K562 (cell line): ENCODE measurements at regions not wholly inside any gene's neighbourhood (a gene's known extent, or its start where the extent isn't known, plus 50 kb on each side); places are given as distances from the start of the nearest gene placed in this dataset.

ENCODE experiments used
- ATAC-seq: fragments of 200-7000 bp; cut with Tn5 transposase; 3 replicates; pipeline ENCODE4 v1.9.1; 2020; ENCODE audit warnings: moderate library complexity
- BruUV-seq: library from RNA; stranded (reverse); fragments of 400-500 nt; replicated peaks from 2 replicates; lab custom pipeline; 2021; lab: Mats Ljungman, UMichigan
- CTCF ChIA-PET: fragments of 300-600 bp; formaldehyde crosslinking; extraction: SDS; loops from one replicate; lab custom pipeline; 2021; ENCODE audit warnings: low intra/inter-chr PET ratio; lab: Yijun Ruan, JAX
- POLR2A ChIA-PET: fragments of 300-600, 350-650 bp; sonication (Branson Sonifier 250); formaldehyde crosslinking; extraction: SDS; loops from one replicate; lab custom pipeline; 2021; ENCODE audit warnings: antibody characterized with exemption, inconsistent platforms; lab: Yijun Ruan, JAX
- DNase-seq, 4 experiments: peaks; one replicate each; pipeline versions ENCODE4 v3.0.0 to v3.0.0-alpha.2; 2011 to 2018; ENCODE audit warnings: low spot score in 3 of 4, mixed read lengths in 3 of 4; ENCODE audit errors: extremely low read depth in 1 of 4
- FAIRE-seq: peaks from 2 replicates; lab custom pipeline; 2011; peaks lifted over from hg19 to GRCh38; lab: Jason Lieb, UNC
- H2AFZ ChIP-seq: 2 replicates; pipeline ENCODE4 v1.6.0; 2011; ENCODE audit warnings: low read depth, low read length, control low read depth, inconsistent platforms
- H3K27ac ChIP-seq: fragments of 200-600 bp; 3 replicates; pipeline ENCODE4 v1.8.0; 2011; ENCODE audit warnings: low read depth, mild to moderate bottlenecking, control low read depth, inconsistent platforms, low read length, moderate library complexity, mixed read lengths; ENCODE audit errors: extremely low read depth
- H3K27me3 ChIP-seq, 2 experiments: fragments of 300-600 bp in 1 of 2; 2 replicates in 1 of 2; 3 replicates in 1 of 2; pipeline versions ENCODE4 v1.6.0 to v1.8.0; 2011; ENCODE audit warnings: inconsistent platforms in 2 of 2, low read length in 2 of 2, mild to moderate bottlenecking in 1 of 2, mixed read lengths in 1 of 2, moderate library complexity in 1 of 2; ENCODE audit not compliant: control insufficient read depth in 2 of 2, insufficient read depth in 2 of 2
- H3K36me3 ChIP-seq: fragments of 300-600 bp; 3 replicates; pipeline ENCODE4 v1.8.0; 2011; ENCODE audit warnings: mild to moderate bottlenecking, low read length, inconsistent platforms; ENCODE audit not compliant: control insufficient read depth, insufficient read depth
- H3K4me1 ChIP-seq, 2 experiments: fragments of 200-600 bp in 1 of 2; replicated peaks in 1 of 2; 2 replicates in 1 of 2; 3 replicates in 1 of 2; pipeline versions ENCODE4 v1.5.1 to v1.8.0; 2011; ENCODE audit warnings: inconsistent platforms in 2 of 2, low read length in 2 of 2, mild to moderate bottlenecking in 1 of 2, mixed read lengths in 1 of 2, moderate library complexity in 1 of 2; ENCODE audit not compliant: control insufficient read depth in 2 of 2, insufficient read depth in 2 of 2
- H3K4me2 ChIP-seq: 2 replicates; pipeline ENCODE4 v1.6.1; 2011; ENCODE audit warnings: low read length, control low read depth, inconsistent platforms, mixed read lengths; ENCODE audit not compliant: insufficient read depth
- H3K4me3 ChIP-seq: fragments of 200-600 bp; sonication (generic), shearing (Covaris generic); 2 replicates; pipeline ENCODE4 v1.5.1; 2016; ENCODE audit warnings: control low read depth, inconsistent platforms
- H3K79me2 ChIP-seq: fragments of 200-600 bp; 3 replicates; pipeline ENCODE4 v1.8.0; 2011; ENCODE audit warnings: low read length, inconsistent platforms; ENCODE audit not compliant: control insufficient read depth, insufficient read depth
- H3K9ac ChIP-seq, 2 experiments: 2 replicates each; pipeline versions ENCODE4 v1.6.0 to v1.6.1; 2011; ENCODE audit warnings: low read depth in 2 of 2, low read length in 2 of 2, control low read depth in 1 of 2, inconsistent platforms in 1 of 2, mild to moderate bottlenecking in 1 of 2, mixed read lengths in 1 of 2; ENCODE audit not compliant: insufficient read depth in 1 of 2
- H3K9me1 ChIP-seq: one replicate; pipeline ENCODE4 v1.6.0; 2011; ENCODE audit warnings: inconsistent platforms, mild to moderate bottlenecking, low read length, moderate library complexity; ENCODE audit not compliant: control insufficient read depth, insufficient read depth
- H3K9me3 ChIP-seq: replicated peaks from 2 replicates; pipeline ENCODE4 v1.5.1; 2011; ENCODE audit warnings: low read depth, low read length, inconsistent platforms; ENCODE audit not compliant: control insufficient read depth, insufficient read depth
- H4K20me1 ChIP-seq: replicated peaks from 2 replicates; pipeline ENCODE4 v1.6.1; 2011; ENCODE audit warnings: low read length, inconsistent platforms, mixed read lengths; ENCODE audit not compliant: control insufficient read depth, insufficient read depth
- CBX2 ChIP-seq: fragments of 200-600 bp; sonication (generic); IDR thresholded peaks from one replicate; pipeline ENCODE4 v1.6.1; 2012; ENCODE audit warnings: mild to moderate bottlenecking, low read length, inconsistent platforms; ENCODE audit not compliant: insufficient read depth, poor library complexity, severe bottlenecking
- ELF1 ChIP-seq: fragments of 200-800 bp; sonication (Bioruptor generic); IDR thresholded peaks from 2 replicates; pipeline ENCODE4 v1.6.1; 2016; ENCODE audit warnings: missing genetic modification characterization, missing compliant biosample characterization
- FOS ChIP-seq: IDR thresholded peaks from 3 replicates; pipeline ENCODE4 v1.6.1; 2011; ENCODE audit not compliant: insufficient read length; ENCODE audit errors: extremely low read depth
- FOXP1 ChIP-seq: sonication (generic); formaldehyde crosslinking; IDR thresholded peaks from 2 replicates; pipeline ENCODE4 v1.8.0; 2022; ENCODE audit warnings: mild to moderate bottlenecking, missing genetic modification reagents
- HIVEP1 ChIP-seq: fragments of 250-450 bp; sonication (Bioruptor Pico); IDR thresholded peaks from 2 replicates; pipeline ENCODE4 v1.4.0; 2020; ENCODE audit warnings: mild to moderate bottlenecking
- HLTF ChIP-seq: fragments of 450-650 bp; IDR thresholded peaks from 2 replicates; pipeline ENCODE4 v1.6.1; 2016
- ILK ChIP-seq: fragments of 450-650 bp; IDR thresholded peaks from 2 replicates; pipeline ENCODE4 v1.6.1; 2016; ENCODE audit warnings: missing genetic modification characterization, low read depth, mild to moderate bottlenecking, missing compliant biosample characterization, moderate library complexity, borderline replicate concordance
- NFE2 ChIP-seq: IDR thresholded peaks from 2 replicates; pipeline ENCODE4 v1.6.1; 2014; ENCODE audit warnings: antibody characterized with exemption, low read depth
- SUPT5H ChIP-seq: fragments of 450-650 bp; IDR thresholded peaks from 2 replicates; pipeline ENCODE4 v1.6.1; 2016
- WGBS: fragments of 100-300 bp; shearing (Covaris generic); methylation state at CpG from one replicate; pipeline ENCODE4 v1.1.6; 2016; ENCODE audit warnings: low coverage, mixed read lengths; ENCODE audit not compliant: insufficient coverage; ENCODE audit errors: missing lambda C conversion rate; 5-methylcytosine and 5-hydroxymethylcytosine counted together
- in situ Hi-C: fragments of 300-500 bp; cut with MboI; formaldehyde crosslinking; loops from 4 replicates; pipeline ENCODE4 v1.15.0; 2018; ENCODE audit warnings: inconsistent platforms, mixed read lengths
- intact Hi-C: fragments of 100-400 bp; cut with micrococcal nuclease; formaldehyde crosslinking; loops from 2 replicates; pipeline ENCODE4 v1.14.2; 2022
- TF ChIP-seq, protein P1 (sequence below): sonication (generic); formaldehyde crosslinking; IDR thresholded peaks from 2 replicates; pipeline ENCODE4 v1.8.0; 2022; ENCODE audit warnings: mild to moderate bottlenecking, missing genetic modification reagents

DNA sequence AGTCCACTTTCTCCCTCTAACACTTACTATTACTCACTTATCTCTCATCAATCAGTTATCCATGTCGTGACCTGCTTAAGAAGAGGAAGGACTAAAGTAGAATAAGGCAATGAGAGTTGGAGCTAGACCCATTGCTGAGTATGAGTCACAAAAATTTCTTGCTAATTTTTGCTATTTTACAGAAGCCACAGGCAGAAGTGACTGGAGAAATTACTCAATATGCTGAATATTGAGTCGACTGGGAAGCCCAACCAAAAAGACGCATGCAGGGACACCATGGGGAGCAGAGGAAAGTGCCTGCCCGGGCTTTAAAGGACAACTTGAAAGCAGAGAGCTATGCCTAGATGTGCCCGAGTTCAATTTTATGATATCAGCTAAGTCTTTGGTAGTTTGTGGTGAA lies 115.4 kb upstream of the FOXG1 start:
- intact Hi-C loops (no loop called here), in situ Hi-C loops (no loop called here)
- no peaks in the 10 kb centered on the region for H3K9me3 ChIP-seq
- no peak for TF ChIP-seq ILK
- TF ChIP-seq HLTF, result no peak
- no peak for TF ChIP-seq HIVEP1 (CRISPR knock-in tag)
- TF ChIP-seq, protein P1, sequence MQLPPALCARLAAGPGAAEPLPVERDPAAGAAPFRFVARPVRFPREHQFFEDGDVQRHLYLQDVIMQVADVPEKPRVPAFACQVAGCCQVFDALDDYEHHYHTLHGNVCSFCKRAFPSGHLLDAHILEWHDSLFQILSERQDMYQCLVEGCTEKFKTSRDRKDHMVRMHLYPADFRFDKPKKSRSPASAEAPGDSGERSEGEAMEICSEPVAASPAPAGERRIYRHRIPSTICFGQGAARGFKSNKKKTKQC (CRISPR knock-in tag), result no peak
- no peak for TF ChIP-seq CBX2
- no peak for TF ChIP-seq FOS
- TF ChIP-seq FOXP1, result no peak
- TF ChIP-seq ELF1 (tag), result no peak
- TF ChIP-seq NFE2, result no peak
- no peak for TF ChIP-seq SUPT5H
- no peaks in the 10 kb centered on the region for H3K36me3 ChIP-seq
- no peak overlapping the region for H3K4me2 ChIP-seq
- no peaks in the 10 kb centered on the region for H3K9me1 ChIP-seq
- no peak overlapping the region for H3K27ac ChIP-seq
- POLR2A ChIA-PET, result no interaction called here
- H3K79me2 ChIP-seq, result no peaks in the 10 kb centered on the region
- BruUV-seq, result no TSS peak
- CTCF ChIA-PET, result no interaction called here
- no peak for ATAC-seq
- H3K4me3 ChIP-seq, result no peak overlapping the region
- no peaks in the 10 kb centered on the region for H4K20me1 ChIP-seq
- no peaks in the 10 kb centered on the region for H3K27me3 ChIP-seq
- no peak for FAIRE-seq
- H3K4me1 ChIP-seq, result no peaks in the 10 kb centered on the region
- no peak overlapping the region for H3K9ac ChIP-seq
- WGBS, result 0% methylated on average over 5 of the region's 5 CpGs
- no peak overlapping the region for H2AFZ ChIP-seq
- no peak for DNase-seq
